GM23338 (cell line): ENCODE measurements at regions not wholly inside any gene's neighbourhood (a gene's known extent, or its start where the extent isn't known, plus 50 kb on each side); places are given as distances from the start of the nearest gene placed in this dataset.

ENCODE experiments used
- ATAC-seq: fragments of 200-7000 bp; cut with Tn5 transposase; 3 replicates; pipeline ENCODE4 v1.9.1; 2020
- DNase-seq: peaks from one replicate; pipeline ENCODE4 v3.0.0-alpha.2; 2015; ENCODE audit warnings: low spot score
- H2AFZ ChIP-seq: fragments of 200-600 bp; sonication (generic); 2 replicates; pipeline ENCODE4 v1.8.0; 2016; ENCODE audit warnings: antibody characterized with exemption, mild to moderate bottlenecking, moderate library complexity
- H3F3A ChIP-seq: fragments of 200-600 bp; sonication (generic); replicated peaks from 2 replicates; pipeline ENCODE4 v1.8.0; 2017; ENCODE audit warnings: antibody characterized with exemption, mixed run types, low read depth
- H3K27ac ChIP-seq: fragments of 200-600 bp; sonication (generic); 2 replicates; pipeline ENCODE4 v1.6.1; 2016; ENCODE audit warnings: low read depth
- H3K27me3 ChIP-seq: fragments of 200-600 bp; sonication (generic); 2 replicates; pipeline ENCODE4 v1.8.0; 2016; ENCODE audit warnings: mild to moderate bottlenecking, mixed run types, moderate library complexity; ENCODE audit not compliant: insufficient read depth
- H3K36me3 ChIP-seq: fragments of 200-600 bp; sonication (generic); 2 replicates; pipeline ENCODE4 v1.8.0; 2016; ENCODE audit warnings: mild to moderate bottlenecking; ENCODE audit not compliant: insufficient read depth
- H3K4me1 ChIP-seq: fragments of 200-600 bp; sonication (generic); 2 replicates; pipeline ENCODE4 v1.8.0; 2016; ENCODE audit warnings: mild to moderate bottlenecking, moderate library complexity; ENCODE audit not compliant: insufficient read depth
- H3K4me2 ChIP-seq: fragments of 200-600 bp; sonication (generic); 2 replicates; pipeline ENCODE4 v1.7.1; 2017; ENCODE audit warnings: mixed run types
- H3K4me3 ChIP-seq: fragments of 200-600 bp; sonication (generic); 2 replicates; pipeline ENCODE4 v1.6.1; 2016; ENCODE audit warnings: mixed run types
- H3K79me2 ChIP-seq: fragments of 200-600 bp; sonication (generic); replicated peaks from 2 replicates; pipeline ENCODE4 v1.8.0; 2017; ENCODE audit warnings: mild to moderate bottlenecking; ENCODE audit not compliant: insufficient read depth
- H3K9me2 ChIP-seq: fragments of 200-600 bp; sonication (generic); 2 replicates; pipeline ENCODE4 v1.8.0; 2017; ENCODE audit not compliant: insufficient read depth
- H4K20me1 ChIP-seq: fragments of 200-600 bp; sonication (generic); replicated peaks from 2 replicates; pipeline ENCODE4 v1.8.0; 2017; ENCODE audit warnings: mild to moderate bottlenecking; ENCODE audit not compliant: insufficient read depth
- H3K27ac Mint-ChIP-seq: 2 replicates; pipeline ENCODE4 v1.8.0; 2020; ENCODE audit warnings: inconsistent platforms, mild to moderate bottlenecking, moderate library complexity, mixed read lengths
- H3K27me3 Mint-ChIP-seq: 3 replicates; pipeline ENCODE4 v1.8.0; 2022; ENCODE audit warnings: low read depth, mild to moderate bottlenecking, moderate library complexity, mixed read lengths, inconsistent platforms; ENCODE audit not compliant: insufficient read depth, poor library complexity
- H3K36me3 Mint-ChIP-seq: 3 replicates; pipeline ENCODE4 v1.8.0; 2021; ENCODE audit warnings: low read depth, mild to moderate bottlenecking, inconsistent platforms, moderate library complexity, mixed read lengths
- H3K4me1 Mint-ChIP-seq: 3 replicates; pipeline ENCODE4 v1.8.0; 2020; ENCODE audit warnings: mild to moderate bottlenecking, inconsistent platforms, mixed read lengths
- H3K4me3 Mint-ChIP-seq: 3 replicates; pipeline ENCODE4 v1.8.0; 2021; ENCODE audit warnings: moderate library complexity, mild to moderate bottlenecking, inconsistent platforms, mixed read lengths
- H3K9me3 Mint-ChIP-seq: 3 replicates; pipeline ENCODE4 v1.8.0; 2020; ENCODE audit warnings: moderate library complexity, mild to moderate bottlenecking, inconsistent platforms, mixed read lengths
- EZH2 ChIP-seq: fragments of 200-600 bp; sonication (generic); IDR thresholded peaks from one replicate; pipeline ENCODE4 v1.8.0; 2017; ENCODE audit warnings: antibody characterized with exemption, mild to moderate bottlenecking, low read depth; ENCODE audit not compliant: unreplicated experiment
- EZH2phosphoT487 ChIP-seq: fragments of 200-600 bp; sonication (generic); IDR thresholded peaks from one replicate; pipeline ENCODE4 v1.8.1; 2018; ENCODE audit warnings: antibody characterized with exemption; ENCODE audit not compliant: unreplicated experiment
- POLR2AphosphoS5 ChIP-seq: IDR thresholded peaks from 2 replicates; pipeline ENCODE4 v1.6.1; 2016; ENCODE audit warnings: antibody characterized with exemption, low read depth
- STAT1 ChIP-seq: IDR thresholded peaks from one replicate; pipeline ENCODE4 v1.6.1; 2016; ENCODE audit warnings: antibody characterized with exemption; ENCODE audit not compliant: unreplicated experiment
- ZNF114 ChIP-seq: fragments of 250-450 bp; sonication (Bioruptor Pico); IDR thresholded peaks from 2 replicates; pipeline ENCODE4 v1.5.0; 2020; ENCODE audit warnings: mild to moderate bottlenecking, moderate library complexity
- ZNF331 ChIP-seq: fragments of 250-450 bp; sonication (Bioruptor Pico); IDR thresholded peaks from 2 replicates; pipeline ENCODE4 v1.5.0; 2020; ENCODE audit warnings: low read depth, mild to moderate bottlenecking, moderate library complexity
- TF ChIP-seq, protein P1 (sequence below): fragments of 250-450 bp; sonication (Bioruptor Pico); IDR thresholded peaks from 2 replicates; pipeline ENCODE4 v1.5.0; 2020; ENCODE audit warnings: mild to moderate bottlenecking, moderate library complexity
- TF ChIP-seq, protein P2 (sequence below), 2 experiments: fragments of 200-600 bp in 1 of 2; sonication (generic) in 1 of 2; conservative IDR thresholded peaks; 2 replicates each; pipeline versions ENCODE4 v1.5.1 to v1.6.1; 2016 to 2017; ENCODE audit warnings: antibody characterized with exemption in 2 of 2, low read depth in 2 of 2, mild to moderate bottlenecking in 2 of 2, moderate library complexity in 1 of 2

DNA sequence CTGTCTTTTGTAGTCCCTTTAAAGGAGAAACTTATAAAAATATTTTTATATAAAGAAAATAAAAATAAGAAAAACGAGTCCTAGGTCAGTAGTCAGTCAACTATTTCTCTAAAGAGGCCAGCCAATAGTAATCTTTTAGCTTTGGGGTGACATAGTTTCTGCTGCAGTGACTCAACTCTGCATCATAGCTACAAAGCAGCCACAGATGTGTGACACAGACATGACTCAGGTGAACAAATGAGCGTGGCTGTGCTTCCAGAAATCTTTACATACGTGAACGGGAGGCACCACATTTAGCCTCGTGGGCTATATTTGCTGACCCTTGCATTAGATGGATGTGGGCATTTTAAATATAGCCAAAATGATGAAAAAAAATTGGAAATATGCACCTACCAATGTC is 1862.5 kb upstream of the TENM3 start (continued):
- TF ChIP-seq, protein P1, sequence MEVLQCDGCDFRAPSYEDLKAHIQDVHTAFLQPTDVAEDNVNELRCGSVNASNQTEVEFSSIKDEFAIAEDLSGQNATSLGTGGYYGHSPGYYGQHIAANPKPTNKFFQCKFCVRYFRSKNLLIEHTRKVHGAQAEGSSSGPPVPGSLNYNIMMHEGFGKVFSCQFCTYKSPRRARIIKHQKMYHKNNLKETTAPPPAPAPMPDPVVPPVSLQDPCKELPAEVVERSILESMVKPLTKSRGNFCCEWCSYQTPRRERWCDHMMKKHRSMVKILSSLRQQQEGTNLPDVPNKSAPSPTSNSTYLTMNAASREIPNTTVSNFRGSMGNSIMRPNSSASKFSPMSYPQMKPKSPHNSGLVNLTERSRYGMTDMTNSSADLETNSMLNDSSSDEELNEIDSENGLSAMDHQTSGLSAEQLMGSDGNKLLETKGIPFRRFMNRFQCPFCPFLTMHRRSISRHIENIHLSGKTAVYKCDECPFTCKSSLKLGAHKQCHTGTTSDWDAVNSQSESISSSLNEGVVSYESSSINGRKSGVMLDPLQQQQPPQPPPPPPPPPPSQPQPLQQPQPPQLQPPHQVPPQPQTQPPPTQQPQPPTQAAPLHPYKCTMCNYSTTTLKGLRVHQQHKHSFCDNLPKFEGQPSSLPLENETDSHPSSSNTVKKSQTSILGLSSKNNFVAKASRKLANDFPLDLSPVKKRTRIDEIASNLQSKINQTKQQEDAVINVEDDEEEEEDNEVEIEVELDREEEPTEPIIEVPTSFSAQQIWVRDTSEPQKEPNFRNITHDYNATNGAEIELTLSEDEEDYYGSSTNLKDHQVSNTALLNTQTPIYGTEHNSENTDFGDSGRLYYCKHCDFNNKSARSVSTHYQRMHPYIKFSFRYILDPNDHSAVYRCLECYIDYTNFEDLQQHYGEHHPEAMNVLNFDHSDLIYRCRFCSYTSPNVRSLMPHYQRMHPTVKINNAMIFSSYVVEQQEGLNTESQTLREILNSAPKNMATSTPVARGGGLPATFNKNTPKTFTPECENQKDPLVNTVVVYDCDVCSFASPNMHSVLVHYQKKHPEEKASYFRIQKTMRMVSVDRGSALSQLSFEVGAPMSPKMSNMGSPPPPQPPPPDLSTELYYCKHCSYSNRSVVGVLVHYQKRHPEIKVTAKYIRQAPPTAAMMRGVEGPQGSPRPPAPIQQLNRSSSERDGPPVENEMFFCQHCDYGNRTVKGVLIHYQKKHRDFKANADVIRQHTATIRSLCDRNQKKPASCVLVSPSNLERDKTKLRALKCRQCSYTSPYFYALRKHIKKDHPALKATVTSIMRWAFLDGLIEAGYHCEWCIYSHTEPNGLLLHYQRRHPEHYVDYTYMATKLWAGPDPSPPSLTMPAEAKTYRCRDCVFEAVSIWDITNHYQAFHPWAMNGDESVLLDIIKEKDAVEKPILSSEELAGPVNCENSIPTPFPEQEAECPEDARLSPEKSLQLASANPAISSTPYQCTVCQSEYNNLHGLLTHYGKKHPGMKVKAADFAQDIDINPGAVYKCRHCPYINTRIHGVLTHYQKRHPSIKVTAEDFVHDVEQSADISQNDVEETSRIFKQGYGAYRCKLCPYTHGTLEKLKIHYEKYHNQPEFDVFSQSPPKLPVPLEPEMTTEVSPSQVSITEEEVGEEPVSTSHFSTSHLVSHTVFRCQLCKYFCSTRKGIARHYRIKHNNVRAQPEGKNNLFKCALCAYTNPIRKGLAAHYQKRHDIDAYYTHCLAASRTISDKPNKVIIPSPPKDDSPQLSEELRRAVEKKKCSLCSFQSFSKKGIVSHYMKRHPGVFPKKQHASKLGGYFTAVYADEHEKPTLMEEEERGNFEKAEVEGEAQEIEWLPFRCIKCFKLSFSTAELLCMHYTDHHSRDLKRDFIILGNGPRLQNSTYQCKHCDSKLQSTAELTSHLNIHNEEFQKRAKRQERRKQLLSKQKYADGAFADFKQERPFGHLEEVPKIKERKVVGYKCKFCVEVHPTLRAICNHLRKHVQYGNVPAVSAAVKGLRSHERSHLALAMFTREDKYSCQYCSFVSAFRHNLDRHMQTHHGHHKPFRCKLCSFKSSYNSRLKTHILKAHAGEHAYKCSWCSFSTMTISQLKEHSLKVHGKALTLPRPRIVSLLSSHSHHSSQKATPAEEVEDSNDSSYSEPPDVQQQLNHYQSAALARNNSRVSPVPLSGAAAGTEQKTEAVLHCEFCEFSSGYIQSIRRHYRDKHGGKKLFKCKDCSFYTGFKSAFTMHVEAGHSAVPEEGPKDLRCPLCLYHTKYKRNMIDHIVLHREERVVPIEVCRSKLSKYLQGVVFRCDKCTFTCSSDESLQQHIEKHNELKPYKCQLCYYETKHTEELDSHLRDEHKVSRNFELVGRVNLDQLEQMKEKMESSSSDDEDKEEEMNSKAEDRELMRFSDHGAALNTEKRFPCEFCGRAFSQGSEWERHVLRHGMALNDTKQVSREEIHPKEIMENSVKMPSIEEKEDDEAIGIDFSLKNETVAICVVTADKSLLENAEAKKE (CRISPR knock-in tag), result no peak
- TF ChIP-seq ZNF331 (CRISPR knock-in tag), result no peak

DNA sequence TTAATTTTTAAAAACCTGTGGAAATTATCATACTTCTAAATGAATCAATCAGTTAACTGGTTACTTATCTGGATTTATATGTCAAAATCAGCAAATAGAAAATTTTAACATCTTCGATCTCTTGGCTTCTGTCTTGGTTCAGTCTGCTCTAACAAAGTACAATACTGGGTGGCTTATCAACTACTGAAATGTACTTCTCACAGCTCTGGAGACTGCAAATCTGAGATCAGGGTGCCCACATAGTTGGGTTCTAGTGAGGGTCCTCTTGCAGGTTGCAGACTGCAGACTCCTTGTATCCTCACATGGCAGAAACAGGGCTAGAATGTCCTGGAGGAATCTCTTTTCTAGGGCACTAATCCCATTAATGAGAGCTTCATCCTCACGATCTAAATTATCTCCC is 1851.6 kb upstream of the TENM3 start:
- no peaks in the 10 kb centered on the region for H3K4me1 Mint-ChIP-seq
- no peak overlapping the region for H2AFZ ChIP-seq
- H3K27me3 Mint-ChIP-seq, result peaks cover 3% of the 10 kb centered on the region
- H3K9me3 Mint-ChIP-seq, result no peaks in the 10 kb centered on the region
- no peaks in the 10 kb centered on the region for H4K20me1 ChIP-seq
- H3K4me1 ChIP-seq, result no peaks in the 10 kb centered on the region
- no peaks in the 10 kb centered on the region for H3K36me3 Mint-ChIP-seq
- H3K27me3 ChIP-seq, result no peaks in the 10 kb centered on the region
- H3K4me3 Mint-ChIP-seq, result no peak overlapping the region
- H3K27ac Mint-ChIP-seq, result no peak overlapping the region
- H3F3A ChIP-seq, result no peaks in the 10 kb centered on the region
- ATAC-seq, result no peak
- H3K9me2 ChIP-seq, result no peaks in the 10 kb centered on the region
- no peak overlapping the region for H3K4me2 ChIP-seq
- H3K27ac ChIP-seq, result no peak overlapping the region
- no peaks in the 10 kb centered on the region for H3K36me3 ChIP-seq
- H3K4me3 ChIP-seq, result no peak overlapping the region
- H3K79me2 ChIP-seq, result no peaks in the 10 kb centered on the region
- no peak for DNase-seq
- TF ChIP-seq POLR2AphosphoS5, result no peak
- no peak for TF ChIP-seq ZNF331 (CRISPR knock-in tag)
- TF ChIP-seq ZNF114, result no peak
- no peak for TF ChIP-seq STAT1
- TF ChIP-seq EZH2phosphoT487, result no peak
- TF ChIP-seq, protein P1 (CRISPR knock-in tag), result no peak
- TF ChIP-seq, protein P2, sequence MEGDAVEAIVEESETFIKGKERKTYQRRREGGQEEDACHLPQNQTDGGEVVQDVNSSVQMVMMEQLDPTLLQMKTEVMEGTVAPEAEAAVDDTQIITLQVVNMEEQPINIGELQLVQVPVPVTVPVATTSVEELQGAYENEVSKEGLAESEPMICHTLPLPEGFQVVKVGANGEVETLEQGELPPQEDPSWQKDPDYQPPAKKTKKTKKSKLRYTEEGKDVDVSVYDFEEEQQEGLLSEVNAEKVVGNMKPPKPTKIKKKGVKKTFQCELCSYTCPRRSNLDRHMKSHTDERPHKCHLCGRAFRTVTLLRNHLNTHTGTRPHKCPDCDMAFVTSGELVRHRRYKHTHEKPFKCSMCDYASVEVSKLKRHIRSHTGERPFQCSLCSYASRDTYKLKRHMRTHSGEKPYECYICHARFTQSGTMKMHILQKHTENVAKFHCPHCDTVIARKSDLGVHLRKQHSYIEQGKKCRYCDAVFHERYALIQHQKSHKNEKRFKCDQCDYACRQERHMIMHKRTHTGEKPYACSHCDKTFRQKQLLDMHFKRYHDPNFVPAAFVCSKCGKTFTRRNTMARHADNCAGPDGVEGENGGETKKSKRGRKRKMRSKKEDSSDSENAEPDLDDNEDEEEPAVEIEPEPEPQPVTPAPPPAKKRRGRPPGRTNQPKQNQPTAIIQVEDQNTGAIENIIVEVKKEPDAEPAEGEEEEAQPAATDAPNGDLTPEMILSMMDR (conservative IDR thresholded peaks at IDR 0.05; ENCODE audit: low read depth in 2 of 2), result no peak
- TF ChIP-seq EZH2, result no peak
